ENCODE measurements at regions not wholly inside any gene's neighbourhood (a gene's known extent, or its start where the extent isn't known, plus 50 kb on each side); places are given as distances from the start of the nearest gene placed in this dataset.

DNA sequence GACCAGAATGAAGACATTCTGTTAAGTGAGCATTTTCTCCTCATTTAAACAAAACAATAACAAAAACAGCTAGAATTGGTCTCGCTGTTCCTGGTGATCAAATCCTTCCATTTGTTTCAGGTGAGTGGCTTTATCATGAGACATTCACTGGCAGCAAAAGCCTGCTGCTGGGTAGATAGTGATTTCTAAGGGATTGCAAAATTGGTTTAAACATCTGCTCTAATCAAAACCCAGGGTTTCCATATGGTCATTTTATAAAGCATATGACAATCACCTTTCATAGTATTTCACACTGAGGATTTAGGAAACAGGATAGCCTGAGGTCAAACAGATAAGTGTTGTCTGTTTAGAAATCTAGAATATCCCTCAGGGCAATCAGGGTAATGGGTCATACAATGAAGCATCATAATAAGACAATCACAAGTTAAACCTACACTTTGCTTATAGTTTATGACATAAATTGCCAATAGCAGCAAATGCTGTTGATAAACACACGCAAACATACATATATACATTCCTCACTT, 769.6 kb upstream of the C9orf72 start:
- TF ChIP-seq, protein P1, sequence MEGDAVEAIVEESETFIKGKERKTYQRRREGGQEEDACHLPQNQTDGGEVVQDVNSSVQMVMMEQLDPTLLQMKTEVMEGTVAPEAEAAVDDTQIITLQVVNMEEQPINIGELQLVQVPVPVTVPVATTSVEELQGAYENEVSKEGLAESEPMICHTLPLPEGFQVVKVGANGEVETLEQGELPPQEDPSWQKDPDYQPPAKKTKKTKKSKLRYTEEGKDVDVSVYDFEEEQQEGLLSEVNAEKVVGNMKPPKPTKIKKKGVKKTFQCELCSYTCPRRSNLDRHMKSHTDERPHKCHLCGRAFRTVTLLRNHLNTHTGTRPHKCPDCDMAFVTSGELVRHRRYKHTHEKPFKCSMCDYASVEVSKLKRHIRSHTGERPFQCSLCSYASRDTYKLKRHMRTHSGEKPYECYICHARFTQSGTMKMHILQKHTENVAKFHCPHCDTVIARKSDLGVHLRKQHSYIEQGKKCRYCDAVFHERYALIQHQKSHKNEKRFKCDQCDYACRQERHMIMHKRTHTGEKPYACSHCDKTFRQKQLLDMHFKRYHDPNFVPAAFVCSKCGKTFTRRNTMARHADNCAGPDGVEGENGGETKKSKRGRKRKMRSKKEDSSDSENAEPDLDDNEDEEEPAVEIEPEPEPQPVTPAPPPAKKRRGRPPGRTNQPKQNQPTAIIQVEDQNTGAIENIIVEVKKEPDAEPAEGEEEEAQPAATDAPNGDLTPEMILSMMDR (IDR thresholded peaks at IDR 0.05) = no peak
- POLR2A ChIA-PET = no interaction called here
- no peaks in the 10 kb centered on the region for H3K36me3 Mint-ChIP-seq (ENCODE audit: low read depth)
- H3K4me1 Mint-ChIP-seq (ENCODE audit: low read depth) = no peaks in the 10 kb centered on the region
- H3K27ac Mint-ChIP-seq = no peak overlapping the region
- no peak overlapping the region for H3K4me3 Mint-ChIP-seq
- intact Hi-C loops (cut with micrococcal nuclease) = no loop called here
- peaks cover 1% of the 10 kb centered on the region for H3K9me3 Mint-ChIP-seq
- no peaks in the 10 kb centered on the region for H3K27me3 Mint-ChIP-seq
- CTCF ChIA-PET = no interaction called here
- DNase-seq = no peak
- ATAC-seq = no peak

DNA sequence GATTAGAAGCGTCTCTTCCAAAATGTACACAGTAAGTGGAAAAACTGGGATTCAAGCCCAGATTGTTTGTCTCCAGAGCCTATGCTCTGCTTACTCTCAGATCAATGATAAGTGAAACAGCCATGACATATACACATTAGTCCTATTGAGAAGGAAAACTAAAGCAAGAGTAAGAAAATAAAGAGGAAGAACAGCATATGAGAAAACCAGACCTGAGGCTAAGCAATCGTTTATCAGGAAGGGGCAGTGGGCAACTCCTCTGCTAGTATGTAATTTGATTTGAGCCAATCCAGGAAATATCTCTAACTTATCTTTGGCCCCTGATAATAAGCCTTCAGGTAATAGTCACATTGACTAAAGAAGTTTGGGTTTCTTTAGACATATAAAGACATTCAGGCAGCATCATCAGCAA, 789.9 kb upstream of the C9orf72 start:
- no peaks in the 10 kb centered on the region for H3K27me3 Mint-ChIP-seq
- TF ChIP-seq, protein P1 (IDR thresholded peaks at IDR 0.05) = no peak
- no peaks in the 10 kb centered on the region for H3K4me1 Mint-ChIP-seq (ENCODE audit: low read depth)
- no peak overlapping the region for H3K27ac Mint-ChIP-seq
- intact Hi-C loops (cut with micrococcal nuclease) = no loop called here
- CTCF ChIA-PET = no interaction called here
- DNase-seq (no peak), ATAC-seq (no peak)
- H3K9me3 Mint-ChIP-seq = no peaks in the 10 kb centered on the region
- H3K4me3 Mint-ChIP-seq = no peak overlapping the region
- POLR2A ChIA-PET = no interaction called here
- H3K36me3 Mint-ChIP-seq (ENCODE audit: low read depth) = no peaks in the 10 kb centered on the region

DNA sequence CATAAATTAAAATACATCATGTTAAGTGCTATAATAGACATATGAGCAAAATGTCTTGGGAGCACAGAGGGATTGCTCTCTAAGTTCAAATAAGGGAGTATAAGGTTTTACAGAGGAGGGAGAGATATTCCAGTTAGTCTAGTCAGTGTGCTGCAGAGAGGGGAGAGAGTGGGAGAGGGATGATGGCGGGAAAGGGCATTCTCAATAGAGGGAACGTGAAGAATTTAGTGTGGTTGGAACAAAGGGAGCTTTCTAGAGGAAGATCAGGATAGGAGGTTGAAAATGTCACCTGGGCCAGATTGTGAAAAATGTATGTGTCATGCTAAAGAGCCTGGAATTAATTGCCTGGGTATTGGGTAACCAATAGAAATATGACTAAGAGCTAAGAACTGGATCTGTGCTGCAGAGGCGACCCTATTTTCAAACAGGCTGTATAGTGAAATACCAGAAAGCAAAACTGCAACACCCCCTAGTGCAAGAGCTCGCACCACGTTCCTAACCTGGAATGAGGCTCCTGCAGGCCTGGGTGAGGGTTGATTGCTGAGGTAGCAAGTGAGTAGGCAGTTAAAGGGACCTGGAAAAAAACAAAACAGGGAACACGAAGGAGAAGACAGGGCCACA, 791.8 kb upstream of the C9orf72 start:
- Mint-ChIP-seq H3K9me3 (no peaks in the 10 kb centered on the region), H3K4me1 (ENCODE audit: low read depth) (no peaks in the 10 kb centered on the region), H3K27ac (no peak overlapping the region), H3K27me3 (no peaks in the 10 kb centered on the region), H3K36me3 (ENCODE audit: low read depth) (no peaks in the 10 kb centered on the region), H3K4me3 (no peak overlapping the region)
- TF ChIP-seq, protein P1 (IDR thresholded peaks at IDR 0.05) = no peak
- POLR2A ChIA-PET = no interaction called here
- ATAC-seq = no peak
- CTCF ChIA-PET = no interaction called here
- no peak for DNase-seq
- intact Hi-C loops (cut with micrococcal nuclease) = no loop called here

DNA sequence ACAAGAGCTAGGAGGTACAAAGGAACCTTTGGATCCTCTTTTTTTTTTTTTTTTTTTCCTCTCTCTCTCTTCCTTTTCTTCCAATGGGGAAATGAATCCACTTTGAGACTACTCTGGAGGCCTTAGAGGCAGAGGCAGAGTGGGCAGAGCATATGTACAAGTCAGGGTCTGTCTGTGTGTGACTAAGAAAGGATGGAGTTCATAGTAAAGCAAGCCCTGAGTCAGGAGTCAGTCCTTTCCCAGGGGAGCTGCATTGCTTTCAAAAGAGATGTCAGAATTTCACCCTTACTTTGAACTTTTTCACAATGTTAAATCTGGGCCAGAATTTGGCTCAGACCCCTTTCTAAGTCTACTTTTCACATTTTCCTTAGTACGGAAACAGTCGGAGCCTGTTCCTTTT, 792.4 kb upstream of the C9orf72 start:
- no peak overlapping the region for H3K4me3 Mint-ChIP-seq
- no peaks in the 10 kb centered on the region for H3K9me3 Mint-ChIP-seq
- no peaks in the 10 kb centered on the region for H3K4me1 Mint-ChIP-seq (ENCODE audit: low read depth)
- ChIA-PET CTCF (no interaction called here), POLR2A (no interaction called here)
- H3K36me3 Mint-ChIP-seq (ENCODE audit: low read depth) = no peaks in the 10 kb centered on the region
- TF ChIP-seq, protein P1 (IDR thresholded peaks at IDR 0.05) = no peak
- H3K27me3 Mint-ChIP-seq = no peaks in the 10 kb centered on the region
- ATAC-seq (no peak), DNase-seq (no peak)
- intact Hi-C loops (cut with micrococcal nuclease) = no loop called here
- H3K27ac Mint-ChIP-seq = no peak overlapping the region

DNA sequence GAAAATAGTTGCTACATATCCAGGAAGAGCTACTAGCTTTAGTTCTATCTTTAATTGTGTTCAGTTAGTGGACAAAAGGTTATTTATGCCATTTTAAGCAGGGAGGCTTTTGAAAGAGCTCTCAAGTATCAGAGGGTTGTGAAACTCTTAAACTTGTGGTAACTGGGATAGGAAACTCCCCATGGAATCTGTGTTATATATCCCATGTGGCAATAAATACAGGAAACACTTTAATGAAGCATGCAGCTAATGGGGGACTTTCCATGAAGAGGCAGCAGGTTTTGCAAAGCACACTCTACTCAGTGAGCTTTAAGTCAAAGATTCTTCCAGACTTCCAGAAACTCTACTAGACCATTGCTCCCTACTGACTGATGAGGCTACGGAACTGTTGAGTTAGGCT, 805.0 kb upstream of the C9orf72 start:
- no peaks in the 10 kb centered on the region for H3K36me3 Mint-ChIP-seq (ENCODE audit: low read depth)
- H3K27ac Mint-ChIP-seq = no peak overlapping the region
- POLR2A ChIA-PET = no interaction called here
- intact Hi-C loops (cut with micrococcal nuclease) = no loop called here
- no peaks in the 10 kb centered on the region for H3K27me3 Mint-ChIP-seq
- H3K4me1 Mint-ChIP-seq (ENCODE audit: low read depth) = no peaks in the 10 kb centered on the region
- H3K9me3 Mint-ChIP-seq = peaks cover 2% of the 10 kb centered on the region
- CTCF ChIA-PET = no interaction called here
- H3K4me3 Mint-ChIP-seq = no peak overlapping the region
- DNase-seq (no peak), ATAC-seq (no peak)
- TF ChIP-seq, protein P1 (IDR thresholded peaks at IDR 0.05) = no peak
